HG03175 (cell line): ENCODE measurements at regions not wholly inside any gene's neighbourhood (a gene's known extent, or its start where the extent isn't known, plus 50 kb on each side); places are given as distances from the start of the nearest gene placed in this dataset.

Experiments
- ATAC-seq: cut with Tn5 transposase; IDR thresholded peaks from one replicate; pipeline ENCODE4 v1.9.1; 2021; ENCODE audit warnings: mild to moderate bottlenecking, moderate library complexity; ENCODE audit not compliant: unreplicated experiment

DNA sequence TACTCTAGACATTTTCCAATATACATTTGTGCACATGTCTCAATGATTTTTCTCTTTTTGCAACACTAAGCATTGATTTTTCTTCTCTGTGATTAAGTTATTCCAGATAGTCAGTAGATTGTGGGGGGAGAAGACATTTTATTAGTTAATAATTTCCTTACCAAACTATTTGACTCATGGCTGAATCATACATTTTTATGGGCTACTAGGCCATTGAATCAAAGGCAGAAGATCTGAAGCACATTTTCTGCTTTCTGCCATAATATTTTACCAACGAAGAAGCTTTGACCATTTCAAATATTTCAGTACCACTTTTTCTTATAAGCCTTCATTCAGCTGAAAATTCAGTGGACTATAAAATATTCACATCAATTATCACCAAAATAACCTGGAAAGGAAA is 175.6 kb downstream of the IRX2 start:
- ATAC-seq = no peak

- no peak for ATAC-seq
Measured at GRCh38 chr5:2575292-2575691, 176.2 kb downstream of the IRX2 start.

DNA sequence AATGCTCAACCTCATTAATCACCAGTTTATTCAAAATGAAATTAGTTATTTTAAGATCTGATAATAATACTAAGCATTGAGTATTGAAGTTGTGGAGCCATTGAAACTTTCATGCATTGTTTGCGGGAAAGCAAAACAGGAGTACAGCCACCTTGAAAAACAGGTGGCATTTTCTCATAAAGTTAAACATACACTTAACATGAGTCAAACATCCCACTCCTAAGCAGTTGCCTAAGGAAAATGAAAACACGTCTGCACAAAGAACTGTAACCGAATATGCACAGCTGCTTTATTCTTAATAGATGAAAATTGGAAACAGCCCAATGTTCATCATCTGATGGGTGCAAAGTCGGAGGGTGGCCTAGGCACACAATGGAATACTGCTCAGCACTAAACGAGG is 177.3 kb downstream of the IRX2 start:
- ATAC-seq = no peak

GRCh38 chr5:2570586-2570985 is 180.9 kb downstream of the IRX2 start:
- ATAC-seq = no peak

DNA sequence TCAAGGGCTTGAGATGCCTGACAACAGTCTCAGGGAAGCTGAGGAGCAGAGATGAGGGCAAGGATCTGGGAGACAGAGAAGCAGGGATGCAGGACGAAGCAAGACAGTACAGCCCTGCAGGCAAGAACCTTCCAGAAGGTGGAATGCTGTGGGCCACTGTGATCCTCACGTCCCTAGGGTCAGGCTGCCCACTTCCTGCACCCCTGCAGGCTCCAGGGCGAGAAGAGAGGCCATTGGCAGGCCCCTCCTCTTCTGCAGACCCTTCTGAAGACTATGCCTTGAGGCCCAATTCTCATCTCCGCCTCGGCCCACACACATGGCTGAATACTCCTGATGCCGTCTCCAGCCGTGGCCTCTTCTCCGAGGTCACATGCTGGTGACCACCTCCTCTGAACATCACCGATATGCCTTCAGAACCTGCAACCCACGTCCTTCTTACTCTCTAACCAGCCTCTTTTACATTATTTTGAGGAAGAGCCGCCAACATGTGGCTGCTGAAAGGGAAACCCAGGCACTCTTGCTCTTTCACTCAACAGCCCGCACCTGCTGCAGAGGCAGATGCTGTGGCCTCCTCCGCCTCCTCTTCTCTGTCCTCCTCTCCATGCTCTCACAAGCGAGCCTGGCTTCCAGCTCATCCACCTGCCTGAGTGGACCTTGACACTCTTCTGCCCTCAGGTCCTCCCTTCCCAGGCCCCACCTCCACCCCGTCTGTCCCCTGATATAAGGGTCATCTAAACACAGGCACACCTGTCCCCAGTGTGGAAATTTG is 181.5 kb downstream of the IRX2 start:
- ATAC-seq = no peak

DNA sequence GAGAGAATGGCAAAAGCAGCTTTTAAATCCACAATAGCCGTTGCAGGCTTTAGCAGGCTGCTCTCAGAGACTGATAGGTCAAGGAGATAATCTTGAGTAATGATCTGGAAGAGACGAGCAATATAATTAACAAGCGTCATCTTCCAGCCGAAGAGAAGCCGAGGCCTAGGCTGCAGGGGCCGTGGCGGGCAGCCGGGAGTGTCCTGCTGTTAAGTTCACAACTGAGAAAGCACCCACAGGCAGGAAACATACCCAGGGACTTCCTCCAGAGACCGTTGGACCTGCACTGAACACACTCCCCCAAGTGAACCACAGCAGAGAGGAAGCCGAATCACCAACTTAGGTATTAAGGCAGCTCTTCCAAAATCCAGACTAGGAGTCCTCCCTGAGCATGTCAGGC is 182.3 kb downstream of the IRX2 start:
- no peak for ATAC-seq

DNA sequence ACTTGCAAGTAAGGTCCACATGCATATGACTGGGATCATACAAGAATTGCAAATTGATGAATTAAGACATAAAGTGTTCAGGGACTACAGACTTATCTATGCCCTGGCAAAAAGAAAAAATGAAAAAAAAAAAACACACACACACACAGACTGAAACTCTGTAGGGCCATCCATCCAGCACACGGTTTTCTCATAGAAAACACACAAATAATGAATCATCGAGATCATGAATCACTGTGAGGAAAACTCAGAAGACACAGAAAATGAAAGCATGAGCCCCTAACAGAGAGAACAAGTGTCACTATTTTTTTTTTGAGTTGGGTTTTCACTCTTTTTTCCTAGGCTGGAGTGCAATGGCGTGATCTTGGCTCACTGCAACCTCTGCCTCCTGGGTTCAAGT is 185.2 kb downstream of the IRX2 start:
- ATAC-seq = no peak

GRCh38 chr5:2565147-2565546 is 186.3 kb downstream of the IRX2 start:
- ATAC-seq = no peak

DNA sequence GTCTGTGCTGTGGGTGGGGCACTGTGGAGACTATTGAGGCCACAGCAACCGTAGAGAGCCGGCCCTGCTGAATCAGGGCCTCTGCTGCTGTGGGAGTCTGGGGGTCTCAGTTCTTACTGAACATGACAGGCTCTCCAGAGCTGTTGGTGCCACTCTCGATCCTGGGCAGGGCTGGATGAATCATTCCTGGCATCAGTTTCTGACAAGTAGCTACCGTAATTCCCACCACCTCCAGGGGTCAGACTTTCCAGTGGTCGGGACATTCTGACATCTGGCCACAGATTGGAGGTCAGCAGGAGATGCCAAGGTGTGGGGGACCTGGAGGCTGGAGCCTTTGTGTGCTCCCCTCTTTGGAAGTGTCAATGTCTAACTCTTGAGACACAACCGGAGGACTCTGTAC is 188.4 kb downstream of the IRX2 start:
- no peak for ATAC-seq

DNA sequence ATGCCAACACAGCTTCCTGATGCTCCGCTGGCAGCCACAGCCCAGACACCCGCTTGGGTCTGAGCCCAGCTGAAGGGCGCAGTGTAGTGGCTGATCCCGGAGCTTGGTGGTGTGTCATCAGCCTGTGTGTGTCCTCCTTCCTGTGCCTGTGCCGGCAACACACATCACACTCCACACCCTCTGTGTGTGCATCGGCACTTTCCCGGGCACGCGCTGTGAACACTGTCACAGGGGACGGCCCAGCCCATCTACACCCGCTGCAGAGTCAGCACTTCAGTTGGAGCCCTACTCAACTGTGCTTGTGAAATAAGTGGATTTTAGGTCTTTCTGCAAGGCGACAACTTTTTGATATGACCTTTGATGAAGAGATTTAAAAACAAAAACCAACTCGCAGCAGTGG is 189.4 kb downstream of the IRX2 start:
- ATAC-seq = no peak

- ATAC-seq = no peak
Measured at GRCh38 chr5:2560435-2560834, 191.0 kb downstream of the IRX2 start.

- ATAC-seq = no peak
Measured at GRCh38 chr5:2557435-2557834, 194.0 kb downstream of the IRX2 start.

DNA sequence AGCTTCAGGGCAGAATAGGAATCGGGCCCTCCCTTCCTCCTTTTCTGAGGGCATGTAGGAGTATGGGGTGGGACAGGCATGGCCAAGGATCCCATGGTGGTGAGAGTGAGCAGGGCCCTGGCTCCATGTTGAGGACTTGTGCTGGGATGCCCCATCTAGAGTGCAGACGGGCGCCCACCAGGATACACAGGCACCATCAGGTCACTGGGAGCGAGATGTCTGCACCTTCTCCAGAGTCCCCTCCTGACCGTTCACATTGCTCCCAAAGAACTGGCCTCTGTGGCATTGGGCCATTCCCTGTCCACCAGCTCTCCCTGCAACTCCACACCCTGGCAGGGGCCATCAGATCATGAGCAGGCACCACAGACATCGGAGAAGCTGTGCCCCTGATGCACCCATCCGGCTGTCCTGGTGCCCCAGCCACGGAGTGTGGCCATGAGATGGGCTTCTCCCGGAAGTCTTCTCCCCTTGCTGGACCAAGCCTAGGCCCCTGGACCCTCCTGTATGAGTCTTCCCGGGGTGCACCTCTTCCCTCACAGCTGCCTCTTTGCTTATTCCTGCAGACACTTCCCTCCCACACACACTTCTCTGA is 195.0 kb downstream of the IRX2 start:
- ATAC-seq = no peak

DNA sequence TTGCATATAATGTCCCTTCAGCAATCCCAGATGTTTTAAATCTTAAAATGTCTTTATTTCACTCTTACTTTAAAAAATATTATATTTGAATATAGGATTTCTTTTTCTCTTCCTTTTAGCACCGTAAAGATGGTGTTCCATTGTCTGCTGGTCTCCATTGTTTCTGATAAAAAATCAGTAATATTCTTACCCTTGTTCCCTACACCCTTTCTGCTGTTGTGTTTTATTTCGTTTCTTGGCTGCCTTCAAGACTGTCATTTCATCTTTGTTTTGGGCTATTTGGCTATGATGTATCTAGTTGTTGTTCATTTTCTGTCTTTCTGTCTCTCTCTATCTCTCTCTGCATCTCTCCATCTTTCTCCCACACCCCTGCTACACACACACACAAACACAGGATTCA is 197.9 kb downstream of the IRX2 start:
- no peak for ATAC-seq

GRCh38 chr5:2550509-2550908 is 201.0 kb downstream of the IRX2 start:
- no peak for ATAC-seq

GRCh38 chr5:2549900-2550299 is 201.6 kb downstream of the IRX2 start:
- no peak for ATAC-seq

DNA sequence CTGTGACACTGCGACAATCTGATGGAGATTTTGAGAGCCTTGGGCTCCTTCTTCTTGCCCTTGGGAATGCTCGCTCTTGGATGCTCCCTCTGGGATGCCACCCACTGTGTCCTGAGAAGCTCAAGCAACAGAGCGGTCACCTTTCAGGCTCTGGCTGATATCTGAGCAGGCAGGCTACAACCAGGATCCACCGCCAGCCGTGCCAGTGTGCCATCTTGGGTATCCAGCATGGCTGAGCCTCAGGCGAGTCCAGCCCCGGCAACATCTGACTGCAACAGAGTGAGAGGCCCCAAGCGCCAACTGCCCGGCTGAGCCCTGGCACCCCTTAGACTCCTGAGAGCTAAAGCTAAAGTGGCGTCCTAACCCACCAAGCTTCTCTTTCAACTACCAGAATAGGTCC is 202.1 kb downstream of the IRX2 start:
- no peak for ATAC-seq

- no peak for ATAC-seq
Measured at GRCh38 chr5:2546938-2547337, 204.5 kb downstream of the IRX2 start.

GRCh38 chr5:2544003-2544402 is 207.5 kb downstream of the IRX2 start:
- no peak for ATAC-seq

- no peak for ATAC-seq
Measured at GRCh38 chr5:2542821-2543220, 208.7 kb downstream of the IRX2 start.

- ATAC-seq = no peak
Measured at GRCh38 chr5:2542026-2542425, 209.5 kb downstream of the IRX2 start.

DNA sequence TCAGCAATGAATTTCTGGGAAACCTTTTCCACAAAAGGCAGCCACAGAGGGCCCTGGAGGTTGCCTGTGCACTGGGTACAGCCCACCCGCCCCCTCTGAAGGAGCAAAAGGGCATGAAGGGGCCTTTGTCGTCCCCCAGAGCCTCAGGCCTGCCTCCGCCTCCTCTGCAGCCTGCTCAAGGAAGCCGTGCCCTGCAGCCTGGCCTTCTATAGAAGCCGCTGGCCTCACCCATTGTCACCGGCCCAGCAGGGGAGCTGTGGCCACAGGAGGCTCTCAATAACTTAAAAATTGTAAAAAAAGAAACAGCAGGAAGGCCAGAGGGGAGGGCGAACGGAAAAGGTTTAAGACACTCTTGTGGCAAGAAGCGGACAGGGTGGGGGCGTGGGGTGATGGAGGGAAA is 213.3 kb downstream of the IRX2 start:
- ATAC-seq = no peak
